SU-DHL-6 (cell line): ENCODE measurements at regions not wholly inside any gene's neighbourhood (a gene's known extent, or its start where the extent isn't known, plus 50 kb on each side); places are given as distances from the start of the nearest gene placed in this dataset.

Experiments used
- CTCF ChIP-seq: fragments of 200-600 bp; sonication (generic); IDR thresholded peaks from one replicate; pipeline ENCODE4 v1.5.1; 2017; ENCODE audit warnings: antibody characterized with exemption, mild to moderate bottlenecking, low read length, moderate library complexity; ENCODE audit not compliant: insufficient read depth, poor library complexity, severe bottlenecking
- EZH2phosphoT487 ChIP-seq: fragments of 200-600 bp; sonication (generic), shearing (Covaris generic); conservative IDR thresholded peaks from 2 replicates; pipeline ENCODE4 v1.6.1; 2018; ENCODE audit warnings: mild to moderate bottlenecking, antibody characterized with exemption, low read length, moderate library complexity, mixed read lengths

- TF ChIP-seq CTCF (no peak), EZH2phosphoT487 (no peak)
Measured at GRCh38 chr7:68998136-68998535, 600.1 kb upstream of the AUTS2 start.
